Colonic mucosa (tissue), 4 donors: ENCODE measurements at regions not wholly inside any gene's neighbourhood (a gene's known extent, or its start where the extent isn't known, plus 50 kb on each side); places are given as distances from the start of the nearest gene placed in this dataset.
"Not testable (repeated sequence)": the region's sequence is repeated elsewhere in the genome, so short reads cannot be mapped to it uniquely, and the experiment has no call there.

Experiments used
- DNase-seq: peaks from one replicate; pipeline ENCODE4 v3.0.0-alpha.2; 2020
- H3K27ac ChIP-seq: fragments of 200-600 bp; one replicate; pipeline ENCODE4 v1.8.0; 2021
- H3K27me3 ChIP-seq: fragments of 200-600 bp; one replicate; pipeline ENCODE4 v1.8.0; 2021
- H3K36me3 ChIP-seq: fragments of 200-600 bp; one replicate; pipeline ENCODE4 v1.8.0; 2021
- H3K4me1 ChIP-seq: fragments of 200-600 bp; one replicate; pipeline ENCODE4 v1.8.0; 2021; ENCODE audit warnings: mild to moderate bottlenecking
- H3K4me3 ChIP-seq: fragments of 200-600 bp; one replicate; pipeline ENCODE4 v1.8.0; 2021
- H3K9ac ChIP-seq, 2 donors: one replicate each; pipeline ENCODE4 v1.7.0; 2013; ENCODE audit warnings: control low read depth in 2 of 2, low read depth in 2 of 2, low read length in 2 of 2
- H3K9me3 ChIP-seq: fragments of 200-600 bp; one replicate; pipeline ENCODE4 v1.8.0; 2021
- intact Hi-C: fragments of 100-400 bp; cut with DNase I; formaldehyde crosslinking; loops from one replicate; pipeline ENCODE4 v1.14.1; 2022
- TF ChIP-seq, protein P1 (sequence below): fragments of 200-600 bp; IDR thresholded peaks from one replicate; pipeline ENCODE4 v1.8.0; 2022; ENCODE audit warnings: antibody characterized with exemption, mild to moderate bottlenecking
- donor health status: healthy.
- donor health status: DM: no; HTN: no; CAD: no.
- donor health status: DM: no; HTN: no; CAD: no.

DNA sequence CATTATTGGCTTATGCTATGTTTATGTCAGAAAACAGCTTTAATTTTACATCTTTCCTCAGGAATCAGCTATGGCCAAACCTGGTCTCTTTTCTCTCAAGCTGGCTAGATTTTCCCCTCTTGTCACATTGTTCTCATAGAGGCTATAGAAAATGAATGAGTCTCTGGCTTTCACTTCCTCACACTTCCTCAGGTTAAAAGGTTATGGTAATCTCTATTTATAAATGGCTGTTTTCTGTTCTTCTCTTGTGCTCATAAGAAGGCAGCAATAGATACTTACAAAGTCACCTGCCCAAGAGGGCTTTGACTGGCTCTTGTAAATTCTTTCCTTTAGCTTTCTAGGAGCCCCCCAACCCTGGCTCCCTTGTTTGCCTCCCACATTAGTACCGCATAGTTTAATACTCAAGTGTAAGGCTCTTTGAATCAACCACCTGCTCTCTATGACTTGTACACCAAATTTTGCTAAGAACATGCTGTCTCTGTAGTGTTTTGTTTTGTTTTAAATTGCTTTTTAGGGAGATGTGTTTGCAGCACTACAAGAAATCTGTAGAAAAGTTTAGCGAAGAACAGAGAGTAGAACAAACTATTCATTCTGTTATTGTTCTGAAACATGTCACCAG lies 897.4 kb upstream of the CITED2 start:
- Histone ChIP-seq H3K4me3 (no peak overlapping the region), H3K9me3 (no peaks in the 10 kb centered on the region), H3K27ac (no peak overlapping the region), H3K9ac (no peak overlapping the region), H3K27me3 (no peaks in the 10 kb centered on the region), H3K4me1 (no peaks in the 10 kb centered on the region), H3K36me3 (no peaks in the 10 kb centered on the region)
- TF ChIP-seq, protein P1, sequence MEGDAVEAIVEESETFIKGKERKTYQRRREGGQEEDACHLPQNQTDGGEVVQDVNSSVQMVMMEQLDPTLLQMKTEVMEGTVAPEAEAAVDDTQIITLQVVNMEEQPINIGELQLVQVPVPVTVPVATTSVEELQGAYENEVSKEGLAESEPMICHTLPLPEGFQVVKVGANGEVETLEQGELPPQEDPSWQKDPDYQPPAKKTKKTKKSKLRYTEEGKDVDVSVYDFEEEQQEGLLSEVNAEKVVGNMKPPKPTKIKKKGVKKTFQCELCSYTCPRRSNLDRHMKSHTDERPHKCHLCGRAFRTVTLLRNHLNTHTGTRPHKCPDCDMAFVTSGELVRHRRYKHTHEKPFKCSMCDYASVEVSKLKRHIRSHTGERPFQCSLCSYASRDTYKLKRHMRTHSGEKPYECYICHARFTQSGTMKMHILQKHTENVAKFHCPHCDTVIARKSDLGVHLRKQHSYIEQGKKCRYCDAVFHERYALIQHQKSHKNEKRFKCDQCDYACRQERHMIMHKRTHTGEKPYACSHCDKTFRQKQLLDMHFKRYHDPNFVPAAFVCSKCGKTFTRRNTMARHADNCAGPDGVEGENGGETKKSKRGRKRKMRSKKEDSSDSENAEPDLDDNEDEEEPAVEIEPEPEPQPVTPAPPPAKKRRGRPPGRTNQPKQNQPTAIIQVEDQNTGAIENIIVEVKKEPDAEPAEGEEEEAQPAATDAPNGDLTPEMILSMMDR: no peak
- intact Hi-C loops: no loop called here
- DNase-seq: no peak

DNA sequence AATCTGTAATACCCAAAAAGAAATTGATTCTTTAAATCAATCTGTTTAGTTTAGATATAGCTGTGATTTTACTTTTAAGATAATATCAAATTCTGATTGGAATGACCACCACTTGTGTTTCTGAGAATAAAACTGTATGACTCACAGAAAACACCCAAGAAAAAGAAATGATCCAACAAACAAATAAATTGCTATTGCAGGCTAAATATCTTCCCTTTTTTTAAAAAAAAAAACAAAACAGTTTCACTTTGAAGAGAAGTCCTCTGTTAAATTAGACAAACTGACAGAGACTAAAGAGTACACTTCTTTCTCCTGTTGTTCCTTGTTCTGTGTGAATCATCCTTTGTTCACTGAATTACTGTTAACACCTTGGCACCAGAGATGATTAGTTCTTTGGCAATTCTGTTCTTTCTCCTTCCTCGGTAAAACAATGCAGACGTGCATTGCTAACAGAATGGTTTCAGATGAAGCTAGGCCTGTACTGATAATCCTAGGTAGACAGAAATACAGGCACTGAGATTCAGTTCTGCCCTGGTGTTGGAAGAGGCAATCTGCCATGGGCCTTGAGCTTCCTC lies 895.2 kb upstream of the CITED2 start:
- intact Hi-C loops: no loop called here
- H3K9ac ChIP-seq: no peak overlapping the region
- H3K36me3 ChIP-seq: no peaks in the 10 kb centered on the region
- H3K27ac ChIP-seq: no peak overlapping the region
- TF ChIP-seq, protein P1: no peak
- H3K4me1 ChIP-seq: no peaks in the 10 kb centered on the region
- no peak for DNase-seq
- no peaks in the 10 kb centered on the region for H3K9me3 ChIP-seq
- no peak overlapping the region for H3K4me3 ChIP-seq
- no peaks in the 10 kb centered on the region for H3K27me3 ChIP-seq

DNA sequence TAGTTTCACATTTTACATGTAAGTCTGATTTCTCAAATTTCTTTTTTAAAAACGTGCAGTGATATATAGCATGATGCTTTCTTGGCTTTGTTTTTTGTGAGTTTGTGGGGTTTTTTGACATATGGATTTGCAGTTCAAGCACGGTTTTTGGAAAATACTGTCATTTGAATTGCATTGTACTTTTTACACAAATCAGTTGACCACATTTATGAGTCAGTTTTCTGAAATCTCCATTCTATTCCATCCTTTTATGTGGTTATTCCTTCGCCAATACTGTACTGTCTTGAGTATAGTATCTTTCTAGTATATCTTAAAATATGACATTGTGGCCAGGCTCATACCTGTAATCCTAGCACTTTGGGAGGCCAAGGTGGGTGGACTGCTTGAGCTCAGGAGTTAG lies 890.0 kb upstream of the CITED2 start:
- Histone ChIP-seq H3K9ac (no peak overlapping the region), H3K27ac (no peak overlapping the region), H3K4me3 (no peak overlapping the region), H3K4me1 (no peaks in the 10 kb centered on the region), H3K9me3 (no peaks in the 10 kb centered on the region), H3K27me3 (no peaks in the 10 kb centered on the region), H3K36me3 (no peaks in the 10 kb centered on the region)
- TF ChIP-seq, protein P1: no peak
- intact Hi-C loops: no loop called here
- no peak for DNase-seq

DNA sequence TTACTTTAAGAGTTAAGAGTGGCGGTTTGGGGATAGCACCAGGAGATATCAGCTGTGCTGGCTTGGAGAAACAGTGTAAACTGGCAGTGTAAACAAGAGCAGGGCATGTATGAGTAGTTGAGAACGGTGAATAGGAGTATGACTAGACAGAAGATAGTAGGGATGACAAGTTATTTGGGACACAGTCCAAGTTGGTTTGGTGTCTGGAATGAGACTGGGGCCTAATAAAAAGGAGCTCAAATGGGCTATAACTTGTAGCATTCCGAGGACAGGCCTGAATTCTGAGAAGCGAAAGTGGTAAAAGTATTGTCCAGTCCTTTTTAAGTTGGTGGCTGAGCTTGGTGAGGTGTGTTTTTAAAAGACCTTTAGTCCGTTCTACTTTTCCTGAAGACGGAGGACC lies 883.9 kb upstream of the CITED2 start:
- H3K9ac ChIP-seq, intact Hi-C loops, H3K4me1 ChIP-seq, H3K36me3 ChIP-seq, DNase-seq, H3K9me3 ChIP-seq, H3K27me3 ChIP-seq, H3K4me3 ChIP-seq, H3K27ac ChIP-seq: not testable (repeated sequence)

DNA sequence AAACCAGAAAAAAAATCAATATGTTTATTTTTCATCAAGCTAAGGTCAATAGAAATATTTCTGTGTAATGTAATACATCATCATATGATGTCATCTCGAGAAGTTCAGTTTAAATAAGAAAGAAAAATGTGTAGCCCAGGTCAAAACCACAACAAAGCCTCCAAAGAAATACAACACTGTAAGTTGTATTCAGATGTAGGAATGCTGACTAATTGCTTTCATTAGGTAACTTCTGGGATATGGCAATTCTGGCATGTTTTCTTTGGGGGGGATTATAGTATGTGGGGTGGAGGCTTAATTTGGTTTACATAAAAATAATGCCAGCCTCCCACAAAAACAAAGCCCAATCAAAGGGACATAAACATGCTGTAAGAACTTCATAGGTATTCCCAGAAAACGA lies 881.8 kb upstream of the CITED2 start:
- H3K4me1 ChIP-seq: no peaks in the 10 kb centered on the region
- no peaks in the 10 kb centered on the region for H3K9me3 ChIP-seq
- H3K27me3 ChIP-seq: no peaks in the 10 kb centered on the region
- H3K27ac ChIP-seq: no peak overlapping the region
- no peak overlapping the region for H3K4me3 ChIP-seq
- TF ChIP-seq, protein P1: no peak
- no peak overlapping the region for H3K9ac ChIP-seq
- intact Hi-C loops: no loop called here
- H3K36me3 ChIP-seq: no peaks in the 10 kb centered on the region
- no peak for DNase-seq

DNA sequence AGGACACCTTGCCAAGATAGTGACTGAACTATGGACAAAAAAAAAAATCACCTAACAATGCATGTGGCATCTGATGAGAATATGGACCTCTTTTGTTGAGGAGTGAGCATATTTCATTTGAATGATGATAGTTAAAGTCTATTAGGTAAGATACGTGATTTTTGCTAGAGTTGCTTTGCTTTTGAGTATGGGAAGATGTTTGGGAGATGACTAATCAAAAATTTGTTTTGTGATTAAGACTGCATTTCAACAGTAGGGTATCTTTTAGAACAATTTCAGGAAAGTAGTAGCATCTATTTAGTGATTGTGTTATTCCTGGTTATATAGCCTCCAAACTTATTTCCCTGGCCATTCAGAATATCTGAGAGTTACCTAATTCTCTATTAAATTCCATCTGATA lies 878.6 kb upstream of the CITED2 start:
- no peak overlapping the region for H3K27ac ChIP-seq
- DNase-seq: no peak
- no peaks in the 10 kb centered on the region for H3K36me3 ChIP-seq
- no peaks in the 10 kb centered on the region for H3K4me1 ChIP-seq
- no peaks in the 10 kb centered on the region for H3K27me3 ChIP-seq
- H3K9me3 ChIP-seq: no peaks in the 10 kb centered on the region
- no peak overlapping the region for H3K9ac ChIP-seq
- TF ChIP-seq, protein P1: no peak
- intact Hi-C loops: no loop called here
- no peak overlapping the region for H3K4me3 ChIP-seq
